Spleen (tissue), 11 donors: ENCODE measurements at regions not wholly inside any gene's neighbourhood (a gene's known extent, or its start where the extent isn't known, plus 50 kb on each side); places are given as distances from the start of the nearest gene placed in this dataset.

Experiments
- DNase-seq: peaks from one replicate; pipeline ENCODE4 v3.0.0-alpha.2; 2020
- H3K27ac ChIP-seq, 8 donors: fragments of 200-600 bp; sonication (generic) in 7 of 8; 1 replicate in 4 of 8; 2 replicates in 4 of 8; pipeline versions ENCODE4 v1.5.0 to v1.8.0; 2016 to 2021; ENCODE audit warnings: inconsistent platforms in 4 of 8, mild to moderate bottlenecking in 4 of 8, moderate library complexity in 1 of 8
- H3K27me3 ChIP-seq, 7 donors: fragments of 200-600 bp; sonication (generic) in 6 of 7; replicated peaks in 1 of 7; 1 replicate in 4 of 7; 2 replicates in 3 of 7; pipeline versions ENCODE4 v1.5.0 to v1.8.0; 2016 to 2021; ENCODE audit warnings: inconsistent platforms in 3 of 7, mild to moderate bottlenecking in 1 of 7
- H3K36me3 ChIP-seq, 6 donors: fragments of 200-600 bp; sonication (generic) in 5 of 6; 1 replicate in 4 of 6; 2 replicates in 2 of 6; pipeline versions ENCODE4 v1.5.0 to v1.8.0; 2016 to 2021; ENCODE audit warnings: inconsistent platforms in 2 of 6
- H3K4me1 ChIP-seq, 6 donors: fragments of 200-600 bp; sonication (generic) in 5 of 6; 1 replicate in 3 of 6; 2 replicates in 3 of 6; pipeline versions ENCODE4 v1.5.0 to v1.8.0; 2016 to 2021; ENCODE audit warnings: inconsistent platforms in 3 of 6
- H3K4me3 ChIP-seq, 8 donors: fragments of 200-600 bp; sonication (generic) in 7 of 8; 1 replicate in 4 of 8; 2 replicates in 4 of 8; pipeline versions ENCODE4 v1.5.0 to v1.8.0; 2016 to 2021; ENCODE audit warnings: inconsistent platforms in 4 of 8, mild to moderate bottlenecking in 4 of 8, moderate library complexity in 2 of 8
- H3K9me3 ChIP-seq, 8 donors: fragments of 200-600 bp; sonication (generic) in 7 of 8; 1 replicate in 4 of 8; 2 replicates in 4 of 8; pipeline versions ENCODE4 v1.5.0 to v1.8.0; 2016 to 2021; ENCODE audit warnings: inconsistent platforms in 4 of 8
- CTCF ChIP-seq, 11 experiments: fragments of 200-600 bp in 7 of 11; fragments of 450-650 bp in 4 of 11; sonication (generic) in 4 of 11; IDR thresholded peaks in 8 of 11; conservative IDR thresholded peaks in 3 of 11; 1 replicate in 7 of 11; 2 replicates in 4 of 11; pipeline versions ENCODE4 v1.4.0 to v1.8.0; 2016 to 2021; ENCODE audit warnings: antibody characterized with exemption in 11 of 11, inconsistent platforms in 4 of 11, mild to moderate bottlenecking in 1 of 11
- POLR2A ChIP-seq, 3 donors: fragments of 450-650 bp; IDR thresholded peaks; one replicate each; pipeline ENCODE4 v1.5.1; 2017; ENCODE audit warnings: antibody characterized with exemption in 3 of 3, mild to moderate bottlenecking in 1 of 3
- POLR2AphosphoS5 ChIP-seq, 3 donors: sonication (generic); formaldehyde crosslinking; IDR thresholded peaks; one replicate each; pipeline ENCODE4 v1.5.1; 2017; ENCODE audit warnings: antibody characterized with exemption in 3 of 3
- WGBS, 5 donors: extraction: QIAGEN DNeasy Blood & Tissue Kit in 3 of 5; methylation state at CpG; one replicate each; pipeline versions ENCODE4 v1.1.5 to v1.1.7; 2013 to 2018; 5-methylcytosine and 5-hydroxymethylcytosine counted together
- intact Hi-C: fragments of 100-400 bp; cut with DNase I; formaldehyde crosslinking; loops from one replicate; pipeline ENCODE4 v1.15.0; 2023; ENCODE audit warnings: low total_unique reads
- donor health status: healthy with polysubstance abuse.
- donor health status: DM: no; HTN: no; CAD: no; lungs with moderate emphysema.
- donor health status: DM: no; HTN: no; CAD: no.
- donor health status: Bipolar disorder and iron deficiency.
- donor health status: healthy.
- donor health status: DM: no; HTN: no; CAD: no.
- donor health status: DM: yes; HTN: yes; CAD: no.

- H3K27ac ChIP-seq = no peak overlapping the region
- DNase-seq = no peak
- H3K36me3 ChIP-seq = no peaks in the 10 kb centered on the region
- TF ChIP-seq POLR2AphosphoS5 (IDR thresholded peaks at IDR 0.05) = no peak
- no peak for TF ChIP-seq CTCF (IDR thresholded peaks at IDR 0.05 in 8 of 11, conservative IDR thresholded peaks at IDR 0.05 in 3 of 11)
- no peak for TF ChIP-seq POLR2A (IDR thresholded peaks at IDR 0.05)
- H3K4me3 ChIP-seq = no peak overlapping the region
- WGBS, 5 donors = 62 to 88% (median 79%) methylated on average over 3 of the region's 3 CpGs
- peaks cover 0 to 6% (median 0%) of the 10 kb centered on the region in 7 donors for H3K27me3 ChIP-seq
- no peaks in the 10 kb centered on the region for H3K4me1 ChIP-seq
- intact Hi-C loops = no loop called here
- H3K9me3 ChIP-seq = no peaks in the 10 kb centered on the region
Measured at GRCh38 chr13:78779608-78780007, 120.7 kb upstream of the OBI1 start.

GRCh38 chr13:78777976-78778375 is 119.0 kb upstream of the OBI1 start:
- TF ChIP-seq POLR2A (IDR thresholded peaks at IDR 0.05) = no peak
- no peak for TF ChIP-seq CTCF (IDR thresholded peaks at IDR 0.05 in 8 of 11, conservative IDR thresholded peaks at IDR 0.05 in 3 of 11)
- intact Hi-C loops = no loop called here
- no peak overlapping the region for H3K4me3 ChIP-seq
- WGBS, 5 donors = 67 to 80% (median 74%) methylated on average over 6 of the region's 6 CpGs
- H3K9me3 ChIP-seq = no peaks in the 10 kb centered on the region
- H3K4me1 ChIP-seq = no peaks in the 10 kb centered on the region
- peaks cover 0 to 4% (median 0%) of the 10 kb centered on the region in 7 donors for H3K27me3 ChIP-seq
- no peak for DNase-seq
- H3K27ac ChIP-seq = no peak overlapping the region
- no peaks in the 10 kb centered on the region for H3K36me3 ChIP-seq

GRCh38 chr13:78777396-78777795 is 118.4 kb upstream of the OBI1 start:
- Histone ChIP-seq H3K27ac (no peak overlapping the region), H3K27me3 (peaks cover 0 to 4% (median 0%) of the 10 kb centered on the region in 7 donors), H3K36me3 (no peaks in the 10 kb centered on the region), H3K9me3 (no peaks in the 10 kb centered on the region), H3K4me3 (no peak overlapping the region), H3K4me1 (no peaks in the 10 kb centered on the region)
- no peak for TF ChIP-seq POLR2A (IDR thresholded peaks at IDR 0.05)
- TF ChIP-seq POLR2AphosphoS5 (IDR thresholded peaks at IDR 0.05) = no peak
- no peak for TF ChIP-seq CTCF (IDR thresholded peaks at IDR 0.05 in 8 of 11, conservative IDR thresholded peaks at IDR 0.05 in 3 of 11)
- WGBS, 5 donors = 61 to 82% (median 67%) methylated on average over 4 of the region's 4 CpGs
- no peak for DNase-seq
- intact Hi-C loops = no loop called here

GRCh38 chr13:78772933-78773332 is 114.0 kb upstream of the OBI1 start:
- TF ChIP-seq POLR2A (IDR thresholded peaks at IDR 0.05) = no peak
- no peak for TF ChIP-seq POLR2AphosphoS5 (IDR thresholded peaks at IDR 0.05)
- no peak for TF ChIP-seq CTCF (IDR thresholded peaks at IDR 0.05 in 8 of 11, conservative IDR thresholded peaks at IDR 0.05 in 3 of 11)
- intact Hi-C loops = no loop called here
- Histone ChIP-seq H3K36me3 (no peaks in the 10 kb centered on the region), H3K4me3 (no peak overlapping the region), H3K27me3 (no peaks in the 10 kb centered on the region), H3K27ac (no peak overlapping the region), H3K9me3 (no peaks in the 10 kb centered on the region), H3K4me1 (no peaks in the 10 kb centered on the region)
- no peak for DNase-seq
